T-helper 1 cell treated with Interleukin-12 subunit alpha and Interleukin-12 subunit beta and Interleukin-4 antibody, amounts not matched to agents 30 ng/mL and 1 ng/mL, for 36 hours (primary cell): ENCODE measurements at regions not wholly inside any gene's neighbourhood (a gene's known extent, or its start where the extent isn't known, plus 50 kb on each side); places are given as distances from the start of the nearest gene placed in this dataset.

Experiments used
- intact Hi-C: fragments of 100-400 bp; cut with micrococcal nuclease; formaldehyde crosslinking; loops from one replicate; pipeline ENCODE4 v1.15.1; 2024

DNA sequence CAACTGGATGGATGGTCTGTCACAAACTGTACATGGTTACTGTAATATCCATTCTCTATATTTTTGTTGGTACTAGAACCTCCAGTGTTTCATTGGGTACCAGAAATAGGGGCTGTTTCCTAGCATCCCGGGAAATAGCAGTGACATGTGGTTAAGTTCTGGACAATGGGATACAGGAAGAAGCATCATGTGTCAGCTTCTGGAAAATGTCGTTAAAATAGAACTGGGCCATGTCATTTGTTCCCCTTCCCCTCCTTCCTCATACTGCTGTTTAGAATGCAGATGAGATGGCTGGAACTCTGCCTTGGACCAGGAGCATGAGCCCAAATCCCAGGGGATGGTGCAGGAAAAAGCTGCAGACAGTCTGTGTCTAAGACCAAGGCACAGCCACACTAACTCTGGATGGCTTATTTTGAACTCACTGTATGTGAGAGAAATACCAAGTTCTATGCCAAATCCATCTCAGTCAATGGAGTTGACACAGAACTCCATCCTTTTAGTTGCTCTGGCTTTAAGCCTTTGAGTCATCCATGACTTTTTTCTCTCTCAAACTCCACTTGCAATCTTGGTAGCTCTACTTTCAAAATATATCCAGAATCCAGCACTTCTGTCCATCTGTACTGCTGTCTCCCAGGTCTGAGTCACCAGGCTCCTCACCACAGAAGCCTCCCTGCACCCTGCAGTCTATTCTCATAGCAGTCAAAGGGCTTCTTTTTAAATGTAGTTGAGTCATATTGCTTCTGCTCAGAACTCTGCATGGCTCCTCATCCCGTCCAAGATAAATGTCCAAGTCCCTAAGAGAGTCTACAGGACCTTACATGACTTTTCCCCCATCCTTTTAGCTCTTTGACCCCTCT is 184.2 kb downstream of the NSG2 start:
- intact Hi-C loops = no loop called here

DNA sequence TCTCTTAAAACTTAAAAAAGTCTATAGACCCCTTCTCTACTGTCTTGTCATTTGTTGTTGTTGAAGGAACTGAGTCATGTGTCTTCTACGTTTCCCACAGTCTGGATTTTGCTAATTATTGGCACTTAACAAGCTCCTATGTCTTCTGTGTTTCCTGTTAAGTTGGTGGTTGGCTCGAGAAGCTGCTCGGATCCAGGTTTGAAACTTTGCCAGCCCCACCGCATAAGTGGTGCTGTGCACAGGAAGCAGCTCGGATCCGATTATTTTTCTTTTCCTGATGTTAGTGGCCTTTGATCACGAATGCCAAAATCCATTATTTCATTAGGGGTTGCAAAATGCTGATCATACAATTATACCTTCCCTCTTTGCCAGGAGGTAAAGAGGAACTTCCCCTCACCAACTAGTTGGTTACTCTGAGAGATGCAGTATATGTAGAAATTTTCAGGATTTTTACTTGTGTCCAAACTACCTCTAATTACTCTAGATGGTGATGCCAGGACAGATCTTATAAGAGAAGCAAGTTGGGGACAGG is 186.5 kb downstream of the NSG2 start:
- intact Hi-C loops = no loop called here

DNA sequence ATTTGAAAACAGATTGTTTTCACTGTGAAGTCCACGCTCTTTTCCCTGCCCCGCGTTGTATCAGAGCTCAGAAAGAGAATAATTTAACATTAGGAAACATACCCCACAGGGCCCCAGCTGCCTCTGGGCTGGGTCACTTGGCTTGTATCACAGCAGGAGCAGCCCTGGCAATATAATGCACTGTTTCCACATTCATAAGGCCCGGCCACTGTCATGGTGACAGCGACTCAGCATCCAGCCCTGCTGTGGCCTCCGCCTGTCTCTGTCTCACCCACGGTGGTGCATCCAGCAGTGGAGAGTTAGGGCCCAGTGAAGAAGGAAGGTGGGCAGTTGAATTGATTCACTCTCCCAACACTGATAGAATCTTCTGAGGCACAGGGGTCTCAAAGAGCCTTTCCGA is 188.9 kb downstream of the NSG2 start:
- intact Hi-C loops = no loop called here

DNA sequence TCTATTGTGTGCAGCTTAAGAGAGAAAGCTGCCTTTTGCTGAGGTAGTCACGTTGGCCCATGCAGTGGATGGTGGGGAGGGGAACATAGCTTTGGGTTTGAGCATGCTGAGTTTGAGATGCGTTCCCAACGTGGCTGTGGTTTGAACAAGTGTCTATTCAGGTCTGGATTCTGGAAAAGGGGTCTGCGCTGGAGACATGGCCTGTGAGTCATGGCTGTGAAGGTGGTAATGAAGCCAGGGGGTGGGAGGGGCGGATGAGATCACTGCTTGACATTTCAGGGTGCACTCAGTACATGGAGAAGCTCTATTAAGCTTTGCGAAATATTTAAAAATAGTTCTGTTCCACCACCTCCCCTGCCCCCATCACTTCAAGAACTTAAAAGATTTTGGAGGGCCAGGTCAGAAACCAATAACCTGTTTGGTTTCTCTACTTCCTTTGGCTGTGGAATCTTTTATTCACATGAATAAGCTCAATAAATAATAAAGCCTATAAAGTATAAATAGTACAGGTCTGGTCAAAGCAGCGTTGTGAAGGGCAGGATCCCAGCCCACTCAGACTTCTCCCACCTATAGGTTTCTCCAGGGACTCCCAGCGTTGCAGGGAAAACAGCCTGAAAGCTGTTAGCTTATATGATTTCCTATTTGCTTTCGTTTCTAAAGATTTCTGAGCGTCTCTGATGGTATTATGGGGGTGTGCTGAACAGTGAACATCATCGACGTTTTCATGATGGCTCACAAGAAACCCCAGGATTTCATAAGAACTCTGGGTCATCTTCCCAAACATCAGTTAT is 189.9 kb downstream of the NSG2 start:
- intact Hi-C loops = no loop called here

DNA sequence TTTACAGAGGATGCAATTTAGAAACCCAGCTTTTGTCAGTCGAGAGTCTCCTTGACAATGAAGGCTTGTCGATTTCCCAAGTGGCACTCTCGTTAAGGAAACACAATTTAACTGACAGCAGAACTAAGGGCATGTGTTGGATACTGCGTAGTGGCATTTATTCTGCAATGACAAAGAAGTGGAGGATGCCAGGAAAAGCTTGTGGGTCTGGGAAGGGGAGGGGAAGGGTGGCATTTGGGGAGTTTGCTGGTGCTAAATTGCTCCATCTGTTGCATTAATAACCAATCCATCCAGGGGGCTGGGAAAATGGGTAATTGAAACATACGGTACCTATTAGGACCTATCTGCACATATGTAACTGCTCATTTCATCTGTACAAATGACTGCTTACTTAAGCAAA is 190.6 kb downstream of the NSG2 start:
- intact Hi-C loops = no loop called here

DNA sequence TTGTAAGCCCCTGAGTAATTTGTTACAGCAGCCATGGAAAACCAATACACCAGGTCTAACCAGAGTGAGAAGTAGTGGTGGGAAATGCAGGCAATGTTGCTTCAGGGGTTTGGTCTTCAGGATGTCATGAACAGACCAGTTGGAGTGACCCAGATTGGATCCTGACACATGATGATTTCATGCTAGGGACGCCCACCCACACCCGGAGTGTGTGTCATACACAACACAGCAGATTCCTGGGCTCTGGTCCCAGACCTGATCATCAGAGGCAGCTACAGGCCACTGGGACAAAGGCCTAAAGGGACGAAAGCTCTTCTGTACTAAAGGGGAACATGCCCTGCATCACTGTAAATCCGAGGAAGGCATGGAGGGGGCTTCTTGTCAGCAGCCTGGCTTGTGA is 194.2 kb downstream of the NSG2 start:
- intact Hi-C loops = no loop called here

DNA sequence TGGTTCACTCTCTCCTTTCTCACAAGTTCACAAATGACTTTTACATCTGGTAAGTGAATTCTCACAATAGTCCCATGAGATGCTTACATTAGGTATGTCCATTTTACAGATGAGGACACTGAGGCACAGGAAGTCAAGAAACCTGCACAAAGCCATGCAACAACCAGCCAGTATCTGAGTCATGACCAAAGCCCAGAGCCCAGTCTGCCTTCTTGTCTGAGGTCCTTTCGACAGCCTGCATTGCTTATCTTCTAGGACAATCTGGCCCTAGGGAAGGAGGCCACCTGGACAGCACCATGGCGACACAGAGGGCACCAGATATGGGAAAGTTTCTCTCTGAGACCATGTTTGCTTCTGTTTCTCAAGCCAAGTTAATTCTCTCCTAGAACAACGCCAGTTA is 197.1 kb downstream of the NSG2 start:
- intact Hi-C loops = no loop called here

DNA sequence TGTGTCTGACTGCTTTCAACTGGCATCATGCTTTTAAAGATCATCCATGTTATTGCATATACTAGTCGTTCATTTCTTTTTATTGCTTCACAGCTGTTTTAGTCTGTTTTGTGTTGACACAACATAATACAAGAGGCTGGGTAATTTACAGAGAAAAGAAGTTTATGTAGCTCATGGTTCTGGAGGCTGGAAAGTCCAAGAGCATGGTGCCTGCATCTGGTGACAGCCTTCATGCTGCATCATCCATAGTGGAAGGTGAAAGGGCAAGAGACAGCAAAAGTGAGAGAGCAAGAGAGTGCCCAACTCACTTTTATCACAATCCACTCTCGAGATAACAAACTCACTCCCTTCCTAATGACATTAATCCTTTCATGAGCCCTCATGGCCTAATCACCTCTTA is 198.4 kb downstream of the NSG2 start:
- intact Hi-C loops = no loop called here

DNA sequence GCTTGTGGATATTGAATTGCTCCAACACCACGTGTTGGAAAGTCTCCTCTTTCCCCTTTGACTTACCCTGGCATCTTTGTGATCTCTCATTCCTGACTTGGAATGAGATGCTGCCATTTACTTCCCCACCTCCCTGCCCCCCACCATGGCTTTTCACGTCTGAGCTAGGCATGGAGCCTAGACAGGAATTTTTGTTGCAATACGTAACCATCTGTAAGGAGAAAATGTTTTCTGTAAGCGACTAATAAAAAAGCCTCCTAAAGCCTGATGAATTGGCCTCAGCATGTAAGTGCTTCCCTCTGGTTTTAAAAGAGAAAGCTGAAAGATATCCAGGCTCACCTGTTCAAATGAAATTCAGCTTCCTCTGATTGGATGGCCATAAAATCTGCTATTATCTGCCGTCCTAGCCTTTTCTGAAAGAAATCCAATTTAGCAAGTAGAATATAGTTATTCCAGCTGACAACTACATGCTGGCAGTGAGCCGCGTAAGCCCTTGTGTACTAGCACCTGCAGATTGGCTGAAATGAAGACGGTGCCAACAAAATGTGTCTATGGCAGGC is 200.1 kb downstream of the NSG2 start:
- intact Hi-C loops = no loop called here

DNA sequence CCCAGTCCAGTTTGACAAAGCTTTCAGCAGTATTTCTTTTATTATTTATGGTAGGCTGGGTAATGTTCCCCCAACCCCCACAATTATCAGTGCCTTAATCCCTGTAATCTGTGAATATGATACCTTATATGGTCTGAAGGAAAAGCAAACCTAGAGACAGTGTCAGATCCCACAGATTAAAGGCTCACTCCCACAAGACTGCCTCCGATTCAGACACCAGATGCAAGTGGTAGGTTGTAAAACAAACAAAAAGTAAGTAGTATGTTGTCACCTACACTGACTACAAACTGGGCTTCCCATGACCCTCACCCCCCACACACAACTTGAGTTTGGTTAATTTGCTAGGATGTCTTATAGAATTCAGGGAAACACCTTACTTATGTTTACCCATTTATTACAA is 201.2 kb downstream of the NSG2 start:
- intact Hi-C loops = no loop called here

DNA sequence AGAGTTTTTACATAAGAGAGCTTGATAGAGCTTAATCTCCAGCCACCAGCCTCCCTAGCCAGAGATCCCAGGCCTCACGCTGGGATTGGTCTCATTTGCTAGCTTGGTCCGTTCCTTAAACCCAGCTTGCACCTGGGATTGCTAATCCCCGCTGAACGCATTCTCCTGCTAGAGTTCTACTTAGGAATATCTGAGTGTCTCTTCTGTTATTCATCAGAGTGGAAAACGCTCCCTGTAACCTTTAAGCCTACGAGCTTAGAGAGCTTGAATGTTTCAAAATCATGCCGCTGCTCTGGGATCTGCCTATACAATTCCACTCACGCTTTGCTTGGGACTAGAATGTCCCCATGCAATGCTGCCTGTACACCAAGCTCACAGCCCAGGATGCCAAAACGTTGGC is 201.8 kb downstream of the NSG2 start:
- intact Hi-C loops = no loop called here

DNA sequence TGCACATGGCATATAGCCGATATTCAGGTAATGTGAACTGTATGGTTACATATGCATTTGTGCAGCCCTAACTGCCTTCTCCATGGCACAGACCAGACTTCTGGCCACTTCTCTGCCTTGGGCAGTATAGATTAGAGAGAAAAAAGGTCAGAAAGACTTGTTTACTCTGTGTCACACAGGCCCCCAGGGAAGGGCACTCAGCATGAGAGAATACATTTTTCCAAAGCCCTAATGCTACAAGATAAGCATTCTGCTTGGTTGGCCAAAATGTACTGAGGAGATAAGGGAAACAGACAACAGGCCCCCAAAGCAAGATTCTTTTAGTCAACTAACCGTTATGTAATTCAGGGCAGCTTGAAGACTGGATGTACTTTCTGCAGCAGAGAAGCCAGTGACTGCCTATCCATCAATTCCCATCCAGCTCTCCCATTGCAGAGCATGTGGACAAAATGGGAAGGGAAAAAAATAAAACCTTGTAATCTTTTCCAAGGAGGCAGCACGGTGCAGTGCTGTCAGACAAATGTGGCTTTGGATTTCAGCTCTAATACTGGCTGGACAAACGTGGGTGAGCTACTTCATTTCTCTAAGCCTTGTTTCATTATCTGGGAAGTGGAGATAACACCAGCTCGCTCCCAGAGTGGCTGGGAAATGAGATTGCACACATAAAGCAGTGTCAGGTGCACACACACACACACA is 205.9 kb downstream of the NSG2 start:
- intact Hi-C loops = no loop called here

DNA sequence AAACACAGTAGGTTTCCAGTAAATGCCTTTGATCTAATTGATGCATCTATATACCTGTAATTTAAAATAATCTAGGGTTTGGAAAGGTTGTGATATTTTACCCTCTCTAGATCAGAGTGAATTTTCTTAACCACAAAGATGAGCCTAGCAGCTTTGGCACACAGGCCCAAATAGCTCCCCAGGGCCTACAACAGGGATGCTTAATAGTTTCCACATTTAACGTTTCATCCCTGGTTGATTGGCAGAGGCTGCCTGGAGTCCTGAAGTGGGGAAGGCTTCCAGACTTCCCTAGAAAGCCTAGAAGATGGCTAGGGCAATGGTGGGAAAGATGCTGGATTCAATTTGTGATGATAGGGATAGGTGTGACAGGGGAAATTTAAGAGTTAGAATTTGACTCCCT is 206.6 kb downstream of the NSG2 start:
- intact Hi-C loops = no loop called here

DNA sequence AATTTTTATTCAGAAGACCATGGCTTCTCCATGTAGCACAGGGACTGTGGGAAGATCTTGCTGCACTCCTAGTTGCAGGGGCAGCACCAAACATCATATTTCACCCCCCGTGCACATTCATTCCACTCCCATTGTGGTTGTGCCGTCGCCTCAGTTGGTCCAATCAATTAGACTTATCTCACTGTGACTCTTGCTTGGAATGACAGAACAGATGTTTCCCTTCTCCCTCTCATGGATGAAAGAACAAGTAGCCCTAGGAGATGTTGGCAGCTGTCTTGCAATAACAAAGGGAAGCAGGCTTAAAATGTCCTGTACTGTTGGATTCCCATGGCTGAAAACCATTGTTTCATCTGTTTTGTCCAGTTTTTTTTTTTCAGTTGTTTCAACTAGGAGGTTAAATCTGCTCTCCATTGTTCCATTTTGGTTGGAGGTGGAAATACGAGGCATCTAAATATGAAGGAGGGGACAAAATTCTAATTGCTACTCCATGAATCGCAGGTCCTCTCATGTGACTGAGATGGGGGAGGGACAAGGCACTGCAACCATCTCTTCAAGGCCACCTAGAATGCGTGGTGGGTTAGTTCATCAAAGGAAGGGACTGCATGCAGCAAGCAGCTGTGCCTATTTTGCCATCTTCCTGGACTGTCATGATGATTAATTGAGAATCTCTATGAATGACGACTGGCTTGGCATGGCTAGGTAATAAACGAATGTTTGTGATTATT is 214.4 kb downstream of the NSG2 start:
- intact Hi-C loops = no loop called here

DNA sequence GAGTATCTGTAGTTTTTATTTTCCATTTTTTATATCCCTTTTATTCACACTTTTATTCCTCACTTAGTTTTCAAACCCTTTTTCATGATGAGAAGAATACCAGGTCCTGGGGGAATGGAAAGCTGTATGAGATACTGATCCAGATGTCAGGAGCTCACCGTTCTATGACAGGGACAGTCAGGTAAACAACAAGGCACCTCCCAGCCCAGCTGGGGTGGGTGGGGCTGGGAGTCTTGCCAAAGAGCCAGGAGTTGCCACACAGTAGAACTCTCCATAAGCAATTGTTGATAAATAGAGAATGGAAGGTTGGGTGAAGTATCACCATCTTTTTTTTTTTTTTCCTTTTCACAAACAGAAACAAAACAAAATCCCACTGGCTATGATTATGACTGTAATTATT is 225.8 kb downstream of the NSG2 start:
- intact Hi-C loops = no loop called here

DNA sequence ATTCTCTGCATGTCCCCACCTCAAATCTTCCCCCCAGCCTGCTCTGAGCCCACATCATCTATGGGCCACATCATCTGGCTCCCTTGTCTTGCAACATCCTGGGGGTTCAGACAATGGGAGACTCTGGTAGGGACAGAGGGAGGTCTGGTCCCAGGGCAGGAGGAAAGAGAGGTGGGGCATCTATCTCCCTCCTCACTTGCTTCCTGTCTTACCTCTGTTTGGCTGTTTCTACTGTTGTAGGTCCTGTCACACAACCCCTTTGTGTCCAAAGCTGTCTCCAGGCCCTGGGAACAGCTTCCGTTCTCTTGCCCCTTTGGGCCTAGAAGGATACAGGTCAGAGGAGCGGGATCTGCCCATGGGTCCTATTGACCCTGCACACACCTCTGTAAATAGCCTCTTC is 227.2 kb downstream of the NSG2 start:
- intact Hi-C loops = no loop called here

DNA sequence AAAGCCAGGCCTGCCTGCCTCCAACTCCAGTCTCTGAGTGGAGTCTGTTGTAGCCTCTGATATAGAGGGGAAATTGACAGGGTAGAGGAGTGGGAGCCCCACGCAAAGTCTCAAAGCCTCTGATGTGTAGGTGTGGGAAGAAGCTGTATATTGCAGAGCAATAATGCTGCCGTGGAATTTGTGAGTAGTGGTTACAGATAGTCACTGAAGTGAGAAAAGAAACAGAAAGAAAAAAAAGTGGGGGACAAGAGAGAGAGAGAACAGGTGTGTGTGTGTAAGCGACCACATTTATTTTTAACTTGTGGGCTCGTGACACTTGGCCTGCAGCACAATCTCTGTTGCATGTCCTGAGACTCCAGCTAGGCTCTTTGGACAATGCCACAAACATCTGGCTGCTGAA is 227.8 kb downstream of the NSG2 start:
- intact Hi-C loops = no loop called here

DNA sequence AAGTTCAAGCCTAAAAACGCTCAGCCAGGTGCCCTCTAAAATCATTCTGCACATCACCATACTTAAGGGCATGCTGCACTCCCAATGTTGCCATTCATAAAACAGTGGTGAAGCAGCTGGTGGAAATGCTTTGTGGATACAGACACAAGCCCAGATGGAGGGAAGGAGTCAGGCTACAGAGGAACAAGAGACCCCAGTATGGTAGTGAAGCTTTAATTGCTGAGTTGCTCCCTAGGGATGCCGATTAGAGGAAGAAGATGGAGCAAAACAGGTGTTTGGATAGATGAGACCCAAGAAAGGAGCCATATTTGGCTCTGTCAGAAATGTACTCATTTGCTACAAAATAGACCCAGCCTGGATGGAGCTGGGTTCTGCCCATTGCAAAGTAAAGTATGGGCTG is 230.5 kb downstream of the NSG2 start:
- intact Hi-C loops = no loop called here

DNA sequence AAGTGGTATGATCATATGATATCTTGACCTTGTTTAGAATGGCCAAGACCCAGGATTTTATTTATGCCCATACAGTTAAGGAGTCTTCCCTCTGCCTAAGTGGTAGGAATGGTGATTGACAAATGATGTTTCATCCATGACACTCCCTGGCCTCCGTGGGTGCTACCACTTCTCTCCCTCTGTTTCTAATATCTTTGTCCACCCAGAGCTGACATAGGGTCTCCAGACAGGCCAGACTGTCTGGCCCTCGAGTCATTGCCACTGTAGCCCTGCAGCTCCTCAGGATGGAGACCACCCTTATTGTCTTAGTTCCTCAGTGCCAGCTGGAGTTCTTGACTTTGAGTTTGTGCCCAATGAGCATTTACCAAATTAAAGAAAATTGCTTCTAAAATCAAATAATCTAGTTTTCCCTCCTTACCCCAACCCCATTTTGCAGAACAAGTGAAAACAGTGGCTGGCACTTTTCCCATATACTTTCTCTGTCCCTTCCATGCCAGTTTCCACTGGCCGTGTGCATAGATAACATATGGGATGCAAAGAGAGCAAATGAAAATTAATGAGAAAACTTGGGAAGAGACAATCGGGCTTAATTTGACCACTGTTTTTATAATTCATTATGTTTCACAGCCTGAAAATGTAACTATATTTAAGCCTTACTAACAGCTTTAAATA is 235.7 kb downstream of the NSG2 start:
- intact Hi-C loops = no loop called here

DNA sequence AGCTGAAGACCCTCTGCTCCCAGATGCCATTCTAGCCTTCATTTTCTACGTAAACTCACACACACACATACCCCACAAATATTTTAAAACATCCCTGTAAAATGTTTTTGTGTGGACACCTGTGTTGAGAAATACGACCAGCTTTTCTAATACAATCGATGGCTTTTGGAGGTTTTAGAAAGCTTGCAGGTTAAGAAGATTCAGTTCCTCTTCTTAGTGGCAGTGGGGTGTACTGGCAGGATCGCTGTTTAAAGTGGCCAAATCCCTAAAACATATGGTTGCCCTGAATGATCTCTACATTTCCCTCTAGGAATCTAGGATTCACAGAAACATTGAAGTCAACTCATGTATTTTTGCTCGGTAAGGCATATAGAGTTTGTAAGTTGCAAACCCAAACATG is 236.3 kb downstream of the NSG2 start:
- intact Hi-C loops = no loop called here
